HepG2 (cell line): ENCODE measurements at regions not wholly inside any gene's neighbourhood (a gene's known extent, or its start where the extent isn't known, plus 50 kb on each side); places are given as distances from the start of the nearest gene placed in this dataset.

ENCODE experiments used
- ATAD3A ChIP-seq: sonication (generic); formaldehyde crosslinking; IDR thresholded peaks from 2 replicates; pipeline ENCODE4 v1.4.0; 2020; ENCODE audit warnings: missing genetic modification reagents
- CEBPZ ChIP-seq: IDR thresholded peaks from 2 replicates; pipeline ENCODE4 v1.6.1; 2012; ENCODE audit warnings: low read length, improper control_type of control experiment
- E2F1 ChIP-seq: sonication (generic); formaldehyde crosslinking; IDR thresholded peaks from 2 replicates; pipeline ENCODE4 v1.5.0; 2020; ENCODE audit warnings: missing genetic modification reagents
- FOXM1 ChIP-seq: sonication (generic); formaldehyde crosslinking; IDR thresholded peaks from 2 replicates; pipeline ENCODE4 v1.5.0; 2020; ENCODE audit warnings: missing genetic modification reagents
- KAT7 ChIP-seq: IDR thresholded peaks from 2 replicates; pipeline ENCODE4 v1.6.1; 2018; ENCODE audit warnings: borderline replicate concordance, missing compliant biosample characterization
- MNT ChIP-seq: fragments of 450-650 bp; IDR thresholded peaks from 2 replicates; pipeline ENCODE4 v1.6.1; 2016
- NFKBIZ ChIP-seq: IDR thresholded peaks from 2 replicates; pipeline ENCODE4 v1.6.1; 2018; ENCODE audit warnings: missing genetic modification reagents, missing compliant biosample characterization
- SMARCC2 ChIP-seq: fragments of 450-650 bp; IDR thresholded peaks from 2 replicates; pipeline ENCODE4 v1.6.1; 2017; ENCODE audit warnings: antibody characterized with exemption, mild to moderate bottlenecking
- THYN1 ChIP-seq: sonication (generic); formaldehyde crosslinking; IDR thresholded peaks from 2 replicates; pipeline ENCODE4 v1.8.1; 2023; ENCODE audit warnings: low read depth, mild to moderate bottlenecking, moderate library complexity, missing genetic modification reagents, borderline replicate concordance
- ZNF746 ChIP-seq: sonication (generic); formaldehyde crosslinking; IDR thresholded peaks from 2 replicates; pipeline ENCODE4 v1.8.0; 2022; ENCODE audit warnings: mild to moderate bottlenecking, missing genetic modification reagents

GRCh38 chr15:61500951-61501620 lies 272.0 kb upstream of the RORA start (continued):
- TF ChIP-seq ATAD3A, result no peak
- no peak for TF ChIP-seq ZNF746
- TF ChIP-seq NFKBIZ (CRISPR knock-in tag), result no peak
- TF ChIP-seq CEBPZ, result no peak
- no peak for TF ChIP-seq MNT
- TF ChIP-seq FOXM1 (CRISPR knock-in tag), result no peak
- TF ChIP-seq SMARCC2, result no peak
- no peak for TF ChIP-seq KAT7 (CRISPR knock-in tag)
- no peak for TF ChIP-seq E2F1 (CRISPR knock-in tag)
- no peak for TF ChIP-seq THYN1
- TF ChIP-seq, all 625 proteins: peak for 0
